PC-3 (cell line): ENCODE measurements at regions not wholly inside any gene's neighbourhood (a gene's known extent, or its start where the extent isn't known, plus 50 kb on each side); places are given as distances from the start of the nearest gene placed in this dataset.

Experiments used
- EZH2phosphoT487 ChIP-seq: fragments of 300-600 bp; sonication (generic); IDR thresholded peaks from 2 replicates; pipeline ENCODE4 v1.6.1; 2018; ENCODE audit warnings: mild to moderate bottlenecking, antibody characterized with exemption, low read length, borderline replicate concordance
- TF ChIP-seq, protein P1 (sequence below): fragments of 300-600 bp; sonication (generic); conservative IDR thresholded peaks from 2 replicates; pipeline ENCODE4 v1.5.1; 2017; ENCODE audit warnings: antibody characterized with exemption, low read depth, mild to moderate bottlenecking, low read length

DNA sequence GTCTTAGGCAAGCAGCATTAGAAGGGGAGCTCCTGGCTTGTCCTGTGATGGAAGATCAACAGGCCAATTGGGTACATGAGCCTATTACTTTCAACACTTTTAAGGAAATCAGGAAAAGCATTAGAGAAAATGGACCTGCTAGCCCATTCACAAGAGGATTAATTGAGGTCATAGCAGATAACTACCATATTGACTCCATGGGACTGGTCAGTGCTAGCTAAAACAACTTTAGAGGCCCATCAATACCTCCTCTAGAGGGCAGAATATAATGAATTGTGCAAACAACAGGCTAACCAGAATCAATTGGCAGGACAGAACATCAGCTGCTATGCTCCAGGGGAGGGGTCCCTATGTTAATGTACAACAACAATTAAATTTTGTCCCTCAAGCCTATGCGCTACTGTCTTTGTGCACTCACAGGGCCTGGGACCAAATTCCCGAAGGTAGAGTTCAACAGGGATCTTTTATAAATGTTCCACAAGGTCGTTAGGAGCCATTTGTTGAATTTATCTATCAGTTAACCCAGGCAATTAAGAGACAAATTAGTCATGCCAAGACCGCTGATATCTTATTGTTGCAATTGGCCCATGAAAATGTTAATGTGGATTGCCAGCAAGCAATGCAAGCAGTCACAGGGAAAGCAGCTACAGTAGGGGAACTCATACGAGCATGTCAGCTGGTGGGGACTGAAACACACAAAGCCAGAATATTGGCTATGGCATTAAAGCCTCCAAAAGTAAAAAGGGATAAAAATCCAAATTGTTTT is 106.6 kb upstream of the BTN3A2 start:
- TF ChIP-seq, protein P1, sequence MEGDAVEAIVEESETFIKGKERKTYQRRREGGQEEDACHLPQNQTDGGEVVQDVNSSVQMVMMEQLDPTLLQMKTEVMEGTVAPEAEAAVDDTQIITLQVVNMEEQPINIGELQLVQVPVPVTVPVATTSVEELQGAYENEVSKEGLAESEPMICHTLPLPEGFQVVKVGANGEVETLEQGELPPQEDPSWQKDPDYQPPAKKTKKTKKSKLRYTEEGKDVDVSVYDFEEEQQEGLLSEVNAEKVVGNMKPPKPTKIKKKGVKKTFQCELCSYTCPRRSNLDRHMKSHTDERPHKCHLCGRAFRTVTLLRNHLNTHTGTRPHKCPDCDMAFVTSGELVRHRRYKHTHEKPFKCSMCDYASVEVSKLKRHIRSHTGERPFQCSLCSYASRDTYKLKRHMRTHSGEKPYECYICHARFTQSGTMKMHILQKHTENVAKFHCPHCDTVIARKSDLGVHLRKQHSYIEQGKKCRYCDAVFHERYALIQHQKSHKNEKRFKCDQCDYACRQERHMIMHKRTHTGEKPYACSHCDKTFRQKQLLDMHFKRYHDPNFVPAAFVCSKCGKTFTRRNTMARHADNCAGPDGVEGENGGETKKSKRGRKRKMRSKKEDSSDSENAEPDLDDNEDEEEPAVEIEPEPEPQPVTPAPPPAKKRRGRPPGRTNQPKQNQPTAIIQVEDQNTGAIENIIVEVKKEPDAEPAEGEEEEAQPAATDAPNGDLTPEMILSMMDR = peak; percentile 58
- no peak for TF ChIP-seq EZH2phosphoT487
